Suprapubic skin (tissue), 4 donors: ENCODE measurements at regions not wholly inside any gene's neighbourhood (a gene's known extent, or its start where the extent isn't known, plus 50 kb on each side); places are given as distances from the start of the nearest gene placed in this dataset.

Experiments used
- CTCF ChIP-seq, 2 donors: fragments of 200-600 bp in 1 of 2; fragments of 450-650 bp in 1 of 2; sonication (generic) in 1 of 2; IDR thresholded peaks; one replicate each; pipeline ENCODE4 v1.5.1; 2016 to 2019; ENCODE audit warnings: antibody characterized with exemption in 2 of 2, mild to moderate bottlenecking in 1 of 2, moderate library complexity in 1 of 2
- POLR2A ChIP-seq, 2 donors: fragments of 450-650 bp; IDR thresholded peaks; one replicate each; pipeline ENCODE4 v1.6.1; 2017; ENCODE audit warnings: antibody characterized with exemption in 2 of 2, mild to moderate bottlenecking in 2 of 2, moderate library complexity in 2 of 2
- POLR2AphosphoS5 ChIP-seq, 3 donors: sonication (generic); formaldehyde crosslinking; IDR thresholded peaks; one replicate each; pipeline ENCODE4 v1.6.1; 2017; ENCODE audit warnings: antibody characterized with exemption in 3 of 3

DNA sequence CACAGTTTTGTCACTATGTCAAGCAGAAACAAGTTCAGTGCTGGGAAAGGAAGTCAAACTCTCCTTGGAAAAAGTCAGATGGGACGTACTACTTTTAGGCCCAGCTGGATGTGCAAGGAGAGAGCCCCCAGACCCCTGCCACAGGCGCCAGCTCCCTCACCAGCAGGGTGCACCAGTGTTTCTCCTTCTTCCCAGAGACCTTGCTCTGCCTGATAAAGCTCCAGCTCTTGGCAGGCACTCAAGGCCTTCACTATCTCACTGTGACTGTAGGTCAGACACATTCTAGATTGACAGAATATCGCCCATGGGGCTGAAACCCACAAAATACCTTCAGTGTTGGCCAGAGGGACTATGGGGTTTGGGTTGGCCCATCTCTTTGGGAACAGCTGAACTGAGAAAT, 54.8 kb upstream of the CHRNB4 start:
- TF ChIP-seq CTCF (IDR thresholded peaks at IDR 0.05) (no peak), POLR2AphosphoS5 (IDR thresholded peaks at IDR 0.05) (no peak), POLR2A (IDR thresholded peaks at IDR 0.05) (no peak)
